PC-3 (cell line): ENCODE measurements at regions not wholly inside any gene's neighbourhood (a gene's known extent, or its start where the extent isn't known, plus 50 kb on each side); places are given as distances from the start of the nearest gene placed in this dataset.

Experiments used
- ATAC-seq: fragments of 200-7000 bp; cut with Tn5 transposase; 2 replicates; pipeline ENCODE4 v1.9.1; 2020; ENCODE audit warnings: mild to moderate bottlenecking, moderate library complexity
- BruUV-seq: library from RNA; stranded (reverse); fragments of 400-500 nt; replicated peaks from 2 replicates; lab custom pipeline; 2021; lab: Mats Ljungman, UMichigan
- CTCF ChIA-PET: fragments of 300-600 bp; sonication (Branson Sonifier 250); formaldehyde crosslinking; loops from one replicate; lab custom pipeline; 2022; ENCODE audit warnings: antibody characterized with exemption; lab: Charles Lee
- POLR2A ChIA-PET: fragments of 300-600 bp; sonication (Branson Sonifier 250); formaldehyde crosslinking; loops from one replicate; lab custom pipeline; 2022; ENCODE audit warnings: antibody characterized with exemption; ENCODE audit not compliant: unreplicated experiment; lab: Charles Lee
- DNase-seq: peaks from one replicate; pipeline ENCODE4 v3.0.0-alpha.2; 2015
- H2AFZ ChIP-seq: fragments of 300-600 bp; sonication (generic); 2 replicates; pipeline ENCODE4 v1.6.0; 2016; ENCODE audit warnings: antibody characterized with exemption, low read length
- H3F3A ChIP-seq: fragments of 300-600 bp; sonication (generic); one replicate; pipeline ENCODE4 v1.6.0; 2017; ENCODE audit warnings: antibody characterized with exemption, low read length, control low read depth, mild to moderate bottlenecking; ENCODE audit not compliant: unreplicated experiment
- H3K27ac ChIP-seq: fragments of 300-600 bp; sonication (generic); 2 replicates; pipeline ENCODE4 v1.5.1; 2016; ENCODE audit warnings: mild to moderate bottlenecking, low read length
- H3K27me3 ChIP-seq: fragments of 300-600 bp; sonication (generic); 2 replicates; pipeline ENCODE4 v1.6.1; 2016; ENCODE audit warnings: low read length, mixed read lengths
- H3K36me3 ChIP-seq: fragments of 300-600 bp; sonication (generic); 2 replicates; pipeline ENCODE4 v1.6.1; 2016; ENCODE audit warnings: low read depth, mixed run types, low read length, mixed read lengths
- H3K4me1 ChIP-seq: fragments of 300-600 bp; sonication (generic); 2 replicates; pipeline ENCODE4 v1.5.1; 2016; ENCODE audit warnings: low read length; ENCODE audit not compliant: insufficient read depth
- H3K4me2 ChIP-seq: fragments of 300-600 bp; sonication (generic); 2 replicates; pipeline ENCODE4 v1.6.0; 2016; ENCODE audit warnings: low read length
- H3K4me3 ChIP-seq: fragments of 300-600 bp; sonication (generic); 2 replicates; pipeline ENCODE4 v1.5.1; 2016; ENCODE audit warnings: mild to moderate bottlenecking, low read length, mixed read lengths
- H3K79me2 ChIP-seq: fragments of 300-600 bp; sonication (generic); 2 replicates; pipeline ENCODE4 v1.6.1; 2017; ENCODE audit warnings: low read length, mixed read lengths
- H3K9ac ChIP-seq: fragments of 300-600 bp; sonication (generic); 2 replicates; pipeline ENCODE4 v1.6.0; 2016; ENCODE audit warnings: mild to moderate bottlenecking, low read length
- H3K9me2 ChIP-seq: fragments of 300-600 bp; sonication (generic); replicated peaks from 2 replicates; pipeline ENCODE4 v1.6.1; 2016; ENCODE audit warnings: mixed run types, low read length, mixed read lengths
- H3K9me3 ChIP-seq: fragments of 300-600 bp; sonication (generic); 2 replicates; pipeline ENCODE4 v1.6.1; 2016; ENCODE audit warnings: low read length, mixed read lengths
- H4K20me1 ChIP-seq: fragments of 300-600 bp; sonication (generic); 2 replicates; pipeline ENCODE4 v1.6.1; 2016; ENCODE audit warnings: low read length, mixed read lengths
- CTCF ChIP-seq: fragments of 300-600 bp; sonication (generic); conservative IDR thresholded peaks from 2 replicates; pipeline ENCODE4 v1.5.1; 2017; ENCODE audit warnings: antibody characterized with exemption, low read depth, mild to moderate bottlenecking, low read length
- EZH2 ChIP-seq: fragments of 300-600 bp; sonication (generic); IDR thresholded peaks from one replicate; pipeline ENCODE4 v1.6.1; 2017; ENCODE audit warnings: antibody characterized with exemption, mild to moderate bottlenecking, low read length; ENCODE audit not compliant: unreplicated experiment
- EZH2phosphoT487 ChIP-seq: fragments of 300-600 bp; sonication (generic); IDR thresholded peaks from 2 replicates; pipeline ENCODE4 v1.6.1; 2018; ENCODE audit warnings: mild to moderate bottlenecking, antibody characterized with exemption, low read length, borderline replicate concordance
- intact Hi-C: fragments of 100-400 bp; cut with micrococcal nuclease; formaldehyde crosslinking; loops from 2 replicates; pipeline ENCODE4 v1.9.0; 2023

- Histone ChIP-seq H3K9me3 (no peaks in the 10 kb centered on the region), H3K27ac (no peak overlapping the region), H2AFZ (no peak overlapping the region), H3K36me3 (no peaks in the 10 kb centered on the region), H3K27me3 (no peaks in the 10 kb centered on the region), H3K4me3 (no peak overlapping the region), H3K79me2 (no peaks in the 10 kb centered on the region), H3F3A (no peaks in the 10 kb centered on the region), H3K9me2 (no peaks in the 10 kb centered on the region), H4K20me1 (no peaks in the 10 kb centered on the region), H3K4me2 (no peak overlapping the region), H3K4me1 (peaks cover 6% of the 10 kb centered on the region), H3K9ac (no peak overlapping the region)
- DNase-seq = no peak
- ChIA-PET CTCF (no interaction called here), POLR2A (no interaction called here)
- ATAC-seq = no peak
- TF ChIP-seq EZH2phosphoT487 (no peak), EZH2 (no peak), CTCF (no peak)
- intact Hi-C loops = no loop called here
- no TSS peak for BruUV-seq
Measured at GRCh38 chr2:224242561-224242960, 159.3 kb downstream of the FAM124B start.

GRCh38 chr2:224241812-224242211, 160.1 kb downstream of the FAM124B start:
- Histone ChIP-seq H3F3A (no peaks in the 10 kb centered on the region), H3K79me2 (no peaks in the 10 kb centered on the region), H3K4me3 (no peak overlapping the region), H3K9me3 (no peaks in the 10 kb centered on the region), H3K9ac (no peak overlapping the region), H3K36me3 (no peaks in the 10 kb centered on the region), H3K9me2 (no peaks in the 10 kb centered on the region), H2AFZ (no peak overlapping the region), H3K4me1 (peaks cover 6% of the 10 kb centered on the region), H4K20me1 (no peaks in the 10 kb centered on the region), H3K27me3 (no peaks in the 10 kb centered on the region), H3K4me2 (no peak overlapping the region), H3K27ac (no peak overlapping the region)
- ATAC-seq (no peak), DNase-seq (no peak)
- ChIA-PET POLR2A (no interaction called here), CTCF (no interaction called here)
- BruUV-seq = no TSS peak
- TF ChIP-seq CTCF = no peak
- TF ChIP-seq EZH2phosphoT487 = no peak
- TF ChIP-seq EZH2 = no peak
- intact Hi-C loops = no loop called here

- TF ChIP-seq EZH2phosphoT487 (no peak), EZH2 (no peak), CTCF (no peak)
- Histone ChIP-seq H2AFZ (no peak overlapping the region), H3F3A (no peaks in the 10 kb centered on the region), H3K9me2 (no peaks in the 10 kb centered on the region), H3K4me1 (peaks cover 6% of the 10 kb centered on the region), H3K27me3 (no peaks in the 10 kb centered on the region), H3K4me2 (no peak overlapping the region), H3K9me3 (no peaks in the 10 kb centered on the region), H3K79me2 (no peaks in the 10 kb centered on the region), H3K36me3 (no peaks in the 10 kb centered on the region), H3K4me3 (no peak overlapping the region), H3K9ac (no peak overlapping the region), H4K20me1 (no peaks in the 10 kb centered on the region), H3K27ac (no peak overlapping the region)
- DNase-seq (no peak), ATAC-seq (no peak)
- intact Hi-C loops = no loop called here
- no TSS peak for BruUV-seq
- POLR2A ChIA-PET = no interaction called here
- CTCF ChIA-PET = no interaction called here
Measured at GRCh38 chr2:224241001-224241400, 160.9 kb downstream of the FAM124B start.
